Upper lobe of right lung (tissue), 1 donor: ENCODE measurements at regions not wholly inside any gene's neighbourhood (a gene's known extent, or its start where the extent isn't known, plus 50 kb on each side); places are given as distances from the start of the nearest gene placed in this dataset.

Experiments
- ATAC-seq: fragments of 200-7000 bp; cut with Tn5 transposase; one replicate; pipeline ENCODE4 v1.9.1; 2020; ENCODE audit warnings: mild to moderate bottlenecking, moderate library complexity
- DNase-seq: peaks from one replicate; pipeline ENCODE4 v3.0.0-alpha.2; 2020
- H3K27ac ChIP-seq: fragments of 200-600 bp; one replicate; pipeline ENCODE4 v1.8.0; 2022
- H3K27me3 ChIP-seq: fragments of 200-600 bp; one replicate; pipeline ENCODE4 v1.8.0; 2022; ENCODE audit warnings: mild to moderate bottlenecking
- H3K36me3 ChIP-seq: fragments of 200-600 bp; one replicate; pipeline ENCODE4 v1.8.0; 2022
- H3K4me1 ChIP-seq: fragments of 200-600 bp; one replicate; pipeline ENCODE4 v1.8.0; 2022
- H3K4me3 ChIP-seq: fragments of 200-600 bp; one replicate; pipeline ENCODE4 v1.8.0; 2022; ENCODE audit warnings: mild to moderate bottlenecking
- H3K9me3 ChIP-seq: fragments of 200-600 bp; one replicate; pipeline ENCODE4 v1.8.0; 2022
- CTCF ChIP-seq: fragments of 200-600 bp; IDR thresholded peaks from one replicate; pipeline ENCODE4 v1.8.0; 2022; ENCODE audit warnings: antibody characterized with exemption
- intact Hi-C: fragments of 100-400 bp; cut with DNase I; formaldehyde crosslinking; loops from one replicate; pipeline ENCODE4 v1.11.0; 2022
- donor health status: DM: no; HTN: yes; CAD: no; lungs with severe emphysema.

GRCh38 chr5:124252191-124252638 is 494.2 kb downstream of the ZNF608 start:
- Histone ChIP-seq H3K4me1 (peaks cover 5% of the 10 kb centered on the region), H3K27ac (no peak overlapping the region), H3K36me3 (no peaks in the 10 kb centered on the region), H3K4me3 (no peak overlapping the region), H3K27me3 (no peaks in the 10 kb centered on the region), H3K9me3 (no peaks in the 10 kb centered on the region)
- no peak for TF ChIP-seq CTCF
- intact Hi-C loops, result no loop called here
- ATAC-seq, result no peak
- DNase-seq, result no peak

GRCh38 chr5:124245276-124245675 is 501.2 kb downstream of the ZNF608 start:
- no peaks in the 10 kb centered on the region for H3K27me3 ChIP-seq
- ATAC-seq (no peak), DNase-seq (no peak)
- no peaks in the 10 kb centered on the region for H3K4me1 ChIP-seq
- H3K9me3 ChIP-seq, result no peaks in the 10 kb centered on the region
- intact Hi-C loops, result no loop called here
- H3K36me3 ChIP-seq, result no peaks in the 10 kb centered on the region
- H3K27ac ChIP-seq, result no peak overlapping the region
- no peak for TF ChIP-seq CTCF
- H3K4me3 ChIP-seq, result no peak overlapping the region

GRCh38 chr5:124240732-124241131 is 505.7 kb downstream of the ZNF608 start:
- ATAC-seq (no peak), DNase-seq (no peak)
- H3K27me3 ChIP-seq, result no peaks in the 10 kb centered on the region
- no peaks in the 10 kb centered on the region for H3K9me3 ChIP-seq
- intact Hi-C loops, result no loop called here
- H3K4me1 ChIP-seq, result no peaks in the 10 kb centered on the region
- H3K36me3 ChIP-seq, result no peaks in the 10 kb centered on the region
- H3K27ac ChIP-seq, result no peak overlapping the region
- no peak overlapping the region for H3K4me3 ChIP-seq
- TF ChIP-seq CTCF, result no peak

GRCh38 chr5:124239572-124239971 is 506.9 kb downstream of the ZNF608 start:
- H3K9me3 ChIP-seq, result no peaks in the 10 kb centered on the region
- DNase-seq, result no peak
- intact Hi-C loops, result no loop called here
- no peak for ATAC-seq
- H3K27me3 ChIP-seq, result no peaks in the 10 kb centered on the region
- no peak overlapping the region for H3K4me3 ChIP-seq
- H3K27ac ChIP-seq, result no peak overlapping the region
- no peak for TF ChIP-seq CTCF
- H3K4me1 ChIP-seq, result no peaks in the 10 kb centered on the region
- no peaks in the 10 kb centered on the region for H3K36me3 ChIP-seq

- no peak for DNase-seq
- no peaks in the 10 kb centered on the region for H3K36me3 ChIP-seq
- intact Hi-C loops, result no loop called here
- H3K4me3 ChIP-seq, result no peak overlapping the region
- no peaks in the 10 kb centered on the region for H3K4me1 ChIP-seq
- no peaks in the 10 kb centered on the region for H3K9me3 ChIP-seq
- no peak for TF ChIP-seq CTCF
- no peaks in the 10 kb centered on the region for H3K27me3 ChIP-seq
- ATAC-seq, result no peak
- H3K27ac ChIP-seq, result no peak overlapping the region
Measured at GRCh38 chr5:124238350-124238749, 508.1 kb downstream of the ZNF608 start.

- DNase-seq (no peak), ATAC-seq (no peak)
- H3K4me1 ChIP-seq, result no peaks in the 10 kb centered on the region
- H3K36me3 ChIP-seq, result no peaks in the 10 kb centered on the region
- no peaks in the 10 kb centered on the region for H3K9me3 ChIP-seq
- intact Hi-C loops, result no loop called here
- no peak overlapping the region for H3K4me3 ChIP-seq
- no peak overlapping the region for H3K27ac ChIP-seq
- H3K27me3 ChIP-seq, result no peaks in the 10 kb centered on the region
- no peak for TF ChIP-seq CTCF
Measured at GRCh38 chr5:124237206-124237695, 509.2 kb downstream of the ZNF608 start.
